ENCODE measurements at regions not wholly inside any gene's neighbourhood (a gene's known extent, or its start where the extent isn't known, plus 50 kb on each side); places are given as distances from the start of the nearest gene placed in this dataset.

- H2AFZ ChIP-seq (ENCODE audit: low read length): no peak overlapping the region
- H2BK20ac ChIP-seq (ENCODE audit: low read length): no peak overlapping the region
- H3K79me2 ChIP-seq (ENCODE audit: control insufficient read depth in 1 of 2, insufficient read depth in 2 of 2, low read length in 2 of 2): no peaks in the 10 kb centered on the region
- 0 out of 2 replicates have a peak overlapping the region, but pooled peaks have one; percentile 50 for H2BK12ac ChIP-seq (ENCODE audit: low read depth, low read length)
- H3K4me1 ChIP-seq (replicated peaks in 1 of 4; ENCODE audit: control insufficient read depth in 3 of 4, insufficient read depth in 4 of 4, low read length in 3 of 4): peaks cover 0 to 4% (median 2%) of the 10 kb centered on the region in 4 experiments; a peak in 1 of 7 replicates
- no peak overlapping the region for H4K8ac ChIP-seq (ENCODE audit: extremely low read depth, insufficient read depth, low read length)
- peaks cover 0 to 2% (median 0%) of the 10 kb centered on the region in 4 experiments; a peak in 2 of 8 replicates for H3K36me3 ChIP-seq (ENCODE audit: control insufficient read depth in 2 of 4, insufficient read depth in 4 of 4, low read length in 3 of 4)
- H3K14ac ChIP-seq (ENCODE audit: insufficient read length): no peak overlapping the region
- no peak for DNase-seq (ENCODE audit: low read depth in 1 of 2, low spot score in 2 of 2)
- H3K79me1 ChIP-seq (ENCODE audit: low read depth, low read length): no peaks in the 10 kb centered on the region
- H2BK120ac ChIP-seq (replicated peaks; ENCODE audit: low read depth, low read length): no peak overlapping the region
- H3K27me3 ChIP-seq (replicated peaks in 1 of 4; ENCODE audit: control insufficient read depth in 3 of 4, extremely low read depth in 1 of 4, insufficient read depth in 3 of 4, low read length in 3 of 4): peaks cover 0 to 5% (median 1%) of the 10 kb centered on the region in 4 experiments; a peak in 2 of 7 replicates
- H4K91ac ChIP-seq (replicated peaks; ENCODE audit: insufficient read length, low read length): no peak overlapping the region
- peaks cover 0 to 8% of the 10 kb centered on the region in 2 experiments for H4K20me1 ChIP-seq (replicated peaks in 1 of 2; ENCODE audit: control insufficient read depth in 1 of 2, insufficient read depth in 2 of 2, low read length in 2 of 2)
- no peak overlapping the region for H2AK5ac ChIP-seq (ENCODE audit: low read depth, low read length)
- ChIA-PET CTCF (ENCODE audit: partially characterized antibody) (interaction anchor here (0.6 to 1.8 kb wide), 7 partner anchors 9 to 1933 kb away, joined by 3 to 6 read pairs (median 3); no protein-coding TSS in a partner anchor), POLR2A (ENCODE audit: partially characterized antibody) (no interaction called here)
- H2BK15ac ChIP-seq (ENCODE audit: low read length): no peak overlapping the region
- H3K23me2 ChIP-seq (ENCODE audit: low read depth, low read length): no peaks in the 10 kb centered on the region; the same call in 1 of the 2 replicates
- no peak overlapping the region for H3K4me3 ChIP-seq (ENCODE audit: extremely low read depth in 1 of 4, insufficient read depth in 2 of 4, low read depth in 3 of 4, low read length in 4 of 4)
- no peak for FAIRE-seq
- WGBS, 2 experiments (ENCODE audit: extremely low coverage in 1 of 2, insufficient coverage in 1 of 2, insufficient read length in 1 of 2, insufficient replicate concordance in 2 of 2, low coverage in 1 of 2, low lambda C conversion rate in 2 of 2, missing lambda C conversion rate in 1 of 2): 91% methylated on average over 4 of the region's 4 CpGs; no CpG with 5 or more reads in 1 of the 2 experiments
- H4K5ac ChIP-seq (ENCODE audit: insufficient read length, low read depth, low read length): no peak overlapping the region
- H3K9me3 ChIP-seq (ENCODE audit: insufficient read depth in 2 of 2, low read depth in 1 of 2, low read length in 1 of 2): no peaks in the 10 kb centered on the region
- no peak overlapping the region for H3K4me2 ChIP-seq (ENCODE audit: insufficient read depth in 1 of 2, low read depth in 2 of 2, low read length in 2 of 2)
- no peak overlapping the region for H3K4ac ChIP-seq (replicated peaks; ENCODE audit: insufficient read length, low read depth, low read length)
- no peak overlapping the region for H3K56ac ChIP-seq (replicated peaks; ENCODE audit: insufficient read length, low read depth, low read length)
- H2BK5ac ChIP-seq (ENCODE audit: low read depth, low read length): no peak overlapping the region
- TF ChIP-seq, protein P1, sequence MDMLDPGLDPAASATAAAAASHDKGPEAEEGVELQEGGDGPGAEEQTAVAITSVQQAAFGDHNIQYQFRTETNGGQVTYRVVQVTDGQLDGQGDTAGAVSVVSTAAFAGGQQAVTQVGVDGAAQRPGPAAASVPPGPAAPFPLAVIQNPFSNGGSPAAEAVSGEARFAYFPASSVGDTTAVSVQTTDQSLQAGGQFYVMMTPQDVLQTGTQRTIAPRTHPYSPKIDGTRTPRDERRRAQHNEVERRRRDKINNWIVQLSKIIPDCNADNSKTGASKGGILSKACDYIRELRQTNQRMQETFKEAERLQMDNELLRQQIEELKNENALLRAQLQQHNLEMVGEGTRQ (IDR thresholded peaks at IDR 0.05; ENCODE audit: low read length): no peak
- peak in 1 of 2 experiments; percentile 24; a peak in 1 of 4 replicates for TF ChIP-seq RAD21 (IDR thresholded peaks at IDR 0.05 in 1 of 2, conservative IDR thresholded peaks at IDR 0.05 in 1 of 2; ENCODE audit: low read depth in 2 of 2, low read length in 2 of 2)
- no peak overlapping the region for H3K18ac ChIP-seq (ENCODE audit: extremely low read depth, low read length)
- H3K23ac ChIP-seq (ENCODE audit: insufficient read length): no peak overlapping the region
- no peak overlapping the region for H3K9ac ChIP-seq (replicated peaks in 1 of 4; ENCODE audit: extremely low read depth in 1 of 4, low read depth in 3 of 4, low read length in 3 of 4)
- H3K27ac ChIP-seq (ENCODE audit: low read depth, low read length): no peak overlapping the region
Observed at GRCh38 chr4:24352112-24352511, 232.2 kb downstream of the DHX15 start.
